GM12878 (cell line): ENCODE measurements at regions not wholly inside any gene's neighbourhood (a gene's known extent, or its start where the extent isn't known, plus 50 kb on each side); places are given as distances from the start of the nearest gene placed in this dataset.

Experiments used
- ATAC-seq: fragments of 200-7000 bp; cut with Tn5 transposase; 3 replicates; pipeline ENCODE4 v1.9.1; 2020; ENCODE audit warnings: mild to moderate bottlenecking, moderate library complexity
- BruUV-seq: library from RNA; stranded (reverse); fragments of 400-500 nt; replicated peaks from 2 replicates; lab custom pipeline; 2021; lab: Mats Ljungman, UMichigan
- CTCF ChIA-PET: fragments of 300-600 bp; sonication (Branson Sonifier 250); formaldehyde crosslinking; extraction: SDS; loops from one replicate; lab custom pipeline; 2021; ENCODE audit warnings: inconsistent platforms; lab: Yijun Ruan, JAX
- POLR2A ChIA-PET: fragments of 350-600 bp; formaldehyde crosslinking; extraction: SDS; loops from one replicate; lab custom pipeline; 2021; ENCODE audit warnings: inconsistent platforms; lab: Charles Lee
- RAD21 ChIA-PET: fragments of 300-600 bp; sonication (Branson Sonifier 250); formaldehyde crosslinking; loops from one replicate; lab custom pipeline; 2023; ENCODE audit warnings: antibody characterized with exemption; ENCODE audit not compliant: unreplicated experiment; lab: Charles Lee
- SMC1A ChIA-PET: fragments of 300-600 bp; sonication (Branson Sonifier 250); formaldehyde crosslinking; loops from one replicate; lab custom pipeline; 2023; ENCODE audit not compliant: unreplicated experiment, uncharacterized antibody; lab: Charles Lee
- DNase-seq: peaks from one replicate; pipeline ENCODE4 v3.0.0-alpha.2; 2011; ENCODE audit warnings: low read depth, low spot score
- FAIRE-seq: peaks from 3 replicates; lab custom pipeline; 2011; peaks lifted over from hg19 to GRCh38; lab: Jason Lieb, UNC
- H2AFZ ChIP-seq: 2 replicates; pipeline ENCODE4 v1.6.0; 2011; ENCODE audit warnings: low read depth, low read length, control low read depth; ENCODE audit not compliant: control insufficient read depth
- H3K27ac ChIP-seq: 2 replicates; pipeline ENCODE4 v1.5.1; 2011; ENCODE audit warnings: control low read depth; ENCODE audit not compliant: control insufficient read depth, insufficient read depth
- H3K27me3 ChIP-seq, 2 experiments: replicated peaks in 1 of 2; 2 replicates each; pipeline versions ENCODE4 v1.6.0 to v1.6.1; 2011; ENCODE audit warnings: low read length in 1 of 2; ENCODE audit not compliant: control insufficient read depth in 2 of 2, insufficient read depth in 2 of 2
- H3K36me3 ChIP-seq, 2 experiments: 2 replicates each; pipeline ENCODE4 v1.5.1; 2011; ENCODE audit warnings: low read length in 1 of 2; ENCODE audit not compliant: control insufficient read depth in 2 of 2, insufficient read depth in 2 of 2
- H3K4me1 ChIP-seq: 2 replicates; pipeline ENCODE4 v1.6.1; 2011; ENCODE audit warnings: mild to moderate bottlenecking, low read length, moderate library complexity, mixed read lengths; ENCODE audit not compliant: control insufficient read depth, insufficient read depth
- H3K4me2 ChIP-seq: 2 replicates; pipeline ENCODE4 v1.6.0; 2011; ENCODE audit warnings: control low read depth; ENCODE audit not compliant: control insufficient read depth, insufficient read depth
- H3K4me3 ChIP-seq: fragments of 200-600 bp; sonication (generic); 2 replicates; pipeline ENCODE4 v1.5.1; 2016
- H3K79me2 ChIP-seq: 2 replicates; pipeline ENCODE4 v1.6.0; 2011; ENCODE audit warnings: low read length; ENCODE audit not compliant: control insufficient read depth, insufficient read depth
- H3K9ac ChIP-seq: 2 replicates; pipeline ENCODE4 v1.8.0; 2011; ENCODE audit warnings: low read length, control low read depth, mixed read lengths; ENCODE audit not compliant: control insufficient read depth, insufficient read depth
- H3K9me3 ChIP-seq: replicated peaks from 3 replicates; pipeline ENCODE4 v1.5.1; 2011; ENCODE audit warnings: mild to moderate bottlenecking, low read length; ENCODE audit not compliant: control insufficient read depth, insufficient read depth
- H4K20me1 ChIP-seq: 2 replicates; pipeline ENCODE4 v1.6.0; 2011; ENCODE audit not compliant: control insufficient read depth, insufficient read depth
- BMI1 ChIP-seq: fragments of 450-650 bp; IDR thresholded peaks from 2 replicates; pipeline ENCODE4 v1.6.1; 2016; ENCODE audit warnings: mild to moderate bottlenecking, moderate library complexity, borderline replicate concordance
- CREM ChIP-seq: IDR thresholded peaks from 2 replicates; pipeline ENCODE4 v1.6.1; 2014; ENCODE audit warnings: antibody characterized with exemption, low read depth
- POLR2AphosphoS2 ChIP-seq: IDR thresholded peaks from 2 replicates; pipeline ENCODE4 v1.6.1; 2011; ENCODE audit warnings: low read depth, mild to moderate bottlenecking, low read length, improper control_type of control experiment, moderate library complexity
- TCF3 ChIP-seq: IDR thresholded peaks from 2 replicates; pipeline ENCODE4 v1.6.1; 2012; ENCODE audit warnings: low read depth, mild to moderate bottlenecking, low read length, borderline replicate concordance; ENCODE audit not compliant: insufficient read depth
- ZBED1 ChIP-seq: IDR thresholded peaks from 2 replicates; pipeline ENCODE4 v1.6.1; 2016; ENCODE audit warnings: borderline replicate concordance
- ZNF687 ChIP-seq: fragments of 450-650 bp; IDR thresholded peaks from 2 replicates; pipeline ENCODE4 v1.6.1; 2017; ENCODE audit warnings: mild to moderate bottlenecking, moderate library complexity
- ZSCAN29 ChIP-seq: fragments of 450-650 bp; IDR thresholded peaks from 2 replicates; pipeline ENCODE4 v1.6.1; 2017; ENCODE audit warnings: mild to moderate bottlenecking, moderate library complexity
- WGBS: methylation state at CpG from one replicate; pipeline ENCODE4 v1.1.6; 2016; ENCODE audit warnings: low lambda C conversion rate; ENCODE audit not compliant: insufficient replicate concordance, insufficient coverage; ENCODE audit errors: missing lambda C conversion rate; 5-methylcytosine and 5-hydroxymethylcytosine counted together
- in situ Hi-C: fragments of 300-500 bp; cut with MboI; formaldehyde crosslinking; loops from 9 replicates; pipeline ENCODE4 v1.14.3; 2018; ENCODE audit warnings: mixed read lengths
- intact Hi-C: fragments of 100-400 bp; cut with micrococcal nuclease; formaldehyde crosslinking; loops from one replicate; pipeline ENCODE4 v1.14.2; 2022; ENCODE audit not compliant: unreplicated experiment
- TF ChIP-seq, protein P1 (sequence below): IDR thresholded peaks from 2 replicates; pipeline ENCODE4 v1.6.1; 2011; ENCODE audit warnings: borderline replicate concordance, low read depth, mild to moderate bottlenecking, moderate library complexity, low read length; ENCODE audit not compliant: insufficient read depth, poor library complexity, severe bottlenecking

GRCh38 chr17:71171270-71171669 is 949.5 kb upstream of the SOX9 start (continued):
- TF ChIP-seq ZNF687, result no peak
- TF ChIP-seq ZSCAN29, result no peak

- H3K27ac ChIP-seq, result no peak overlapping the region
- ChIA-PET RAD21 (no interaction called here), SMC1A (no interaction called here)
- TF ChIP-seq, protein P1, sequence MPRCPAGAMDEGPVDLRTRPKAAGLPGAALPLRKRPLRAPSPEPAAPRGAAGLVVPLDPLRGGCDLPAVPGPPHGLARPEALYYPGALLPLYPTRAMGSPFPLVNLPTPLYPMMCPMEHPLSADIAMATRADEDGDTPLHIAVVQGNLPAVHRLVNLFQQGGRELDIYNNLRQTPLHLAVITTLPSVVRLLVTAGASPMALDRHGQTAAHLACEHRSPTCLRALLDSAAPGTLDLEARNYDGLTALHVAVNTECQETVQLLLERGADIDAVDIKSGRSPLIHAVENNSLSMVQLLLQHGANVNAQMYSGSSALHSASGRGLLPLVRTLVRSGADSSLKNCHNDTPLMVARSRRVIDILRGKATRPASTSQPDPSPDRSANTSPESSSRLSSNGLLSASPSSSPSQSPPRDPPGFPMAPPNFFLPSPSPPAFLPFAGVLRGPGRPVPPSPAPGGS, result no peak
- TF ChIP-seq TCF3 (no peak), POLR2AphosphoS2 (no peak), CREM (no peak), ZBED1 (no peak), BMI1 (no peak)
- TF ChIP-seq, all 136 proteins: peak for 0
- H3K4me2 ChIP-seq, result no peak overlapping the region
- H2AFZ ChIP-seq, result no peak overlapping the region
- H3K4me1 ChIP-seq, result no peaks in the 10 kb centered on the region
- 0% methylated on average over 3 of the region's 3 CpGs for WGBS
- no peak overlapping the region for H3K4me3 ChIP-seq
- BruUV-seq, result no TSS peak
- H4K20me1 ChIP-seq, result no peaks in the 10 kb centered on the region
- no peak overlapping the region for H3K9ac ChIP-seq
- no peaks in the 10 kb centered on the region for H3K27me3 ChIP-seq
- ATAC-seq, result no peak
- H3K9me3 ChIP-seq, result no peaks in the 10 kb centered on the region
- intact Hi-C loops, result no loop called here
- no peaks in the 10 kb centered on the region for H3K79me2 ChIP-seq
- in situ Hi-C loops, result no loop called here
- H3K36me3 ChIP-seq, result no peaks in the 10 kb centered on the region
- FAIRE-seq, result no peak
- CTCF ChIA-PET, result no interaction called here
- POLR2A ChIA-PET, result no interaction called here
- DNase-seq, result no peak
Measured at GRCh38 chr17:71173991-71174390, 946.8 kb upstream of the SOX9 start.
